Right lobe of liver (tissue), 4 donors: ENCODE measurements at regions not wholly inside any gene's neighbourhood (a gene's known extent, or its start where the extent isn't known, plus 50 kb on each side); places are given as distances from the start of the nearest gene placed in this dataset.

ENCODE experiments used
- POLR2A ChIP-seq: fragments of 450-650 bp; IDR thresholded peaks from one replicate; pipeline ENCODE4 v1.6.1; 2017; ENCODE audit warnings: antibody characterized with exemption, mild to moderate bottlenecking
- TF ChIP-seq, protein P1 (sequence below), 4 donors: fragments of 200-600 bp in 3 of 4; fragments of 450-650 bp in 1 of 4; IDR thresholded peaks; one replicate each; pipeline versions ENCODE4 v1.5.1 to v1.8.0; 2016 to 2022; ENCODE audit warnings: antibody characterized with exemption in 4 of 4, mild to moderate bottlenecking in 2 of 4
- donor health status: DM: no; HTN: no; CAD: no.
- donor health status: DM: no; HTN: no; CAD: no.
- donor health status: DM: no; HTN: yes; CAD: no.

DNA sequence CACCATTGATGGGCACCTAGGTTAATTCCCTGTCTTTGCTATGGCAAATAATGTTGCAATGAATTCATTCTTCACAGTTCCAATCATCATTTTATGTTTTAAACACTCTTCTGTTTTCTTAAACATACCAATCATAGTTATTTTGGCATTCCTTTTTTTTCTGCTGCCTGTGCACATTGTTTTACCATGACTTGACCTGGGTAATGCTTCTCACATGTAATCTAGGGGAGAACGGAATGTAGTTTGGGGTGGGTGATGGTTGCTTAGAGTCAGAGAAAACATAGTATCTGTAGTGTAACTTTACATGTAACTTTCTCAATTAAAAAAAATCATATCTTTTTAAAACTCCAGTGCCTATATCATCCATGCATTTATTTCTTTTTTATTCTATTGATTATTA is 1945.3 kb upstream of the RAG2 start:
- TF ChIP-seq, protein P1, sequence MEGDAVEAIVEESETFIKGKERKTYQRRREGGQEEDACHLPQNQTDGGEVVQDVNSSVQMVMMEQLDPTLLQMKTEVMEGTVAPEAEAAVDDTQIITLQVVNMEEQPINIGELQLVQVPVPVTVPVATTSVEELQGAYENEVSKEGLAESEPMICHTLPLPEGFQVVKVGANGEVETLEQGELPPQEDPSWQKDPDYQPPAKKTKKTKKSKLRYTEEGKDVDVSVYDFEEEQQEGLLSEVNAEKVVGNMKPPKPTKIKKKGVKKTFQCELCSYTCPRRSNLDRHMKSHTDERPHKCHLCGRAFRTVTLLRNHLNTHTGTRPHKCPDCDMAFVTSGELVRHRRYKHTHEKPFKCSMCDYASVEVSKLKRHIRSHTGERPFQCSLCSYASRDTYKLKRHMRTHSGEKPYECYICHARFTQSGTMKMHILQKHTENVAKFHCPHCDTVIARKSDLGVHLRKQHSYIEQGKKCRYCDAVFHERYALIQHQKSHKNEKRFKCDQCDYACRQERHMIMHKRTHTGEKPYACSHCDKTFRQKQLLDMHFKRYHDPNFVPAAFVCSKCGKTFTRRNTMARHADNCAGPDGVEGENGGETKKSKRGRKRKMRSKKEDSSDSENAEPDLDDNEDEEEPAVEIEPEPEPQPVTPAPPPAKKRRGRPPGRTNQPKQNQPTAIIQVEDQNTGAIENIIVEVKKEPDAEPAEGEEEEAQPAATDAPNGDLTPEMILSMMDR (IDR thresholded peaks at IDR 0.05): no peak
- TF ChIP-seq POLR2A: no peak
